ENCODE measurements at regions not wholly inside any gene's neighbourhood (a gene's known extent, or its start where the extent isn't known, plus 50 kb on each side); places are given as distances from the start of the nearest gene placed in this dataset.
A peak's percentile ranks its signal among the peaks of the same experiment; 100 is the strongest.

GRCh38 chr13:47480951-47481350 lies 520.1 kb downstream of the SUCLA2 start:
- DNase-seq, result peak; percentile 21
- in situ Hi-C loops (cut with MboI; ENCODE audit: low pct_unique_long_range_greater_than_20kb, low sequenced_read_pairs), result no loop called here

GRCh38 chr13:47480121-47480520 lies 521.0 kb downstream of the SUCLA2 start:
- in situ Hi-C loops (cut with MboI; ENCODE audit: low pct_unique_long_range_greater_than_20kb, low sequenced_read_pairs), result no loop called here
- DNase-seq, result no peak

- in situ Hi-C loops (cut with MboI; ENCODE audit: low pct_unique_long_range_greater_than_20kb, low sequenced_read_pairs), result no loop called here
- DNase-seq, result no peak
Measured at GRCh38 chr13:47478985-47479384, 522.1 kb downstream of the SUCLA2 start.

- DNase-seq, result no peak
- in situ Hi-C loops (cut with MboI; ENCODE audit: low pct_unique_long_range_greater_than_20kb, low sequenced_read_pairs), result no loop called here
Measured at GRCh38 chr13:47475441-47475948, 525.6 kb downstream of the SUCLA2 start.

- in situ Hi-C loops (cut with MboI; ENCODE audit: low pct_unique_long_range_greater_than_20kb, low sequenced_read_pairs), result no loop called here
- DNase-seq, result no peak
Measured at GRCh38 chr13:47474839-47475238, 526.2 kb downstream of the SUCLA2 start.

GRCh38 chr13:47474326-47474725 lies 526.7 kb downstream of the SUCLA2 start:
- no peak for DNase-seq
- in situ Hi-C loops (cut with MboI; ENCODE audit: low pct_unique_long_range_greater_than_20kb, low sequenced_read_pairs), result no loop called here

- in situ Hi-C loops (cut with MboI; ENCODE audit: low pct_unique_long_range_greater_than_20kb, low sequenced_read_pairs), result no loop called here
- DNase-seq, result no peak
Measured at GRCh38 chr13:47472516-47472915, 528.6 kb downstream of the SUCLA2 start.

- in situ Hi-C loops (cut with MboI; ENCODE audit: low pct_unique_long_range_greater_than_20kb, low sequenced_read_pairs), result no loop called here
- no peak for DNase-seq
Measured at GRCh38 chr13:47463726-47464125, 537.3 kb downstream of the SUCLA2 start.

GRCh38 chr13:47463002-47463401 lies 538.1 kb downstream of the SUCLA2 start:
- no peak for DNase-seq
- in situ Hi-C loops (cut with MboI; ENCODE audit: low pct_unique_long_range_greater_than_20kb, low sequenced_read_pairs), result no loop called here

- in situ Hi-C loops (cut with MboI; ENCODE audit: low pct_unique_long_range_greater_than_20kb, low sequenced_read_pairs), result no loop called here
- no peak for DNase-seq
Measured at GRCh38 chr13:47461816-47462215, 539.3 kb downstream of the SUCLA2 start.

- in situ Hi-C loops (cut with MboI; ENCODE audit: low pct_unique_long_range_greater_than_20kb, low sequenced_read_pairs), result no loop called here
- DNase-seq, result peak; percentile 16
Measured at GRCh38 chr13:47459512-47459911, 541.6 kb downstream of the SUCLA2 start.

- in situ Hi-C loops (cut with MboI; ENCODE audit: low pct_unique_long_range_greater_than_20kb, low sequenced_read_pairs), result no loop called here
- DNase-seq, result no peak
Measured at GRCh38 chr13:47457626-47458025, 543.4 kb downstream of the SUCLA2 start.

GRCh38 chr13:47455626-47456025 lies 545.4 kb downstream of the SUCLA2 start:
- in situ Hi-C loops (cut with MboI; ENCODE audit: low pct_unique_long_range_greater_than_20kb, low sequenced_read_pairs), result no loop called here
- no peak for DNase-seq

- DNase-seq, result no peak
- in situ Hi-C loops (cut with MboI; ENCODE audit: low pct_unique_long_range_greater_than_20kb, low sequenced_read_pairs), result no loop called here
Measured at GRCh38 chr13:47454986-47455385, 546.1 kb downstream of the SUCLA2 start.

GRCh38 chr13:47437406-47437805 lies 540.6 kb upstream of the HTR2A start:
- in situ Hi-C loops (cut with MboI; ENCODE audit: low pct_unique_long_range_greater_than_20kb, low sequenced_read_pairs), result no loop called here
- DNase-seq, result no peak

- DNase-seq, result no peak
- in situ Hi-C loops (cut with MboI; ENCODE audit: low pct_unique_long_range_greater_than_20kb, low sequenced_read_pairs), result no loop called here
Measured at GRCh38 chr13:47433461-47434005, 536.7 kb upstream of the HTR2A start.

GRCh38 chr13:47426126-47426849 lies 529.4 kb upstream of the HTR2A start:
- in situ Hi-C loops (cut with MboI; ENCODE audit: low pct_unique_long_range_greater_than_20kb, low sequenced_read_pairs), result no loop called here
- DNase-seq, result no peak

GRCh38 chr13:47421525-47421924 lies 524.7 kb upstream of the HTR2A start:
- in situ Hi-C loops (cut with MboI; ENCODE audit: low pct_unique_long_range_greater_than_20kb, low sequenced_read_pairs), result no loop called here
- no peak for DNase-seq

GRCh38 chr13:47420568-47420967 lies 523.7 kb upstream of the HTR2A start:
- in situ Hi-C loops (cut with MboI; ENCODE audit: low pct_unique_long_range_greater_than_20kb, low sequenced_read_pairs), result no loop called here
- no peak for DNase-seq

GRCh38 chr13:47420020-47420419 lies 523.2 kb upstream of the HTR2A start:
- DNase-seq, result no peak

More at GRCh38 chr13:47420020-47420419, 523.2 kb upstream of the HTR2A start:
- in situ Hi-C loops (cut with MboI; ENCODE audit: low pct_unique_long_range_greater_than_20kb, low sequenced_read_pairs), result no loop called here
